ENCODE measurements at regions not wholly inside any gene's neighbourhood (a gene's known extent, or its start where the extent isn't known, plus 50 kb on each side); places are given as distances from the start of the nearest gene placed in this dataset.

DNA sequence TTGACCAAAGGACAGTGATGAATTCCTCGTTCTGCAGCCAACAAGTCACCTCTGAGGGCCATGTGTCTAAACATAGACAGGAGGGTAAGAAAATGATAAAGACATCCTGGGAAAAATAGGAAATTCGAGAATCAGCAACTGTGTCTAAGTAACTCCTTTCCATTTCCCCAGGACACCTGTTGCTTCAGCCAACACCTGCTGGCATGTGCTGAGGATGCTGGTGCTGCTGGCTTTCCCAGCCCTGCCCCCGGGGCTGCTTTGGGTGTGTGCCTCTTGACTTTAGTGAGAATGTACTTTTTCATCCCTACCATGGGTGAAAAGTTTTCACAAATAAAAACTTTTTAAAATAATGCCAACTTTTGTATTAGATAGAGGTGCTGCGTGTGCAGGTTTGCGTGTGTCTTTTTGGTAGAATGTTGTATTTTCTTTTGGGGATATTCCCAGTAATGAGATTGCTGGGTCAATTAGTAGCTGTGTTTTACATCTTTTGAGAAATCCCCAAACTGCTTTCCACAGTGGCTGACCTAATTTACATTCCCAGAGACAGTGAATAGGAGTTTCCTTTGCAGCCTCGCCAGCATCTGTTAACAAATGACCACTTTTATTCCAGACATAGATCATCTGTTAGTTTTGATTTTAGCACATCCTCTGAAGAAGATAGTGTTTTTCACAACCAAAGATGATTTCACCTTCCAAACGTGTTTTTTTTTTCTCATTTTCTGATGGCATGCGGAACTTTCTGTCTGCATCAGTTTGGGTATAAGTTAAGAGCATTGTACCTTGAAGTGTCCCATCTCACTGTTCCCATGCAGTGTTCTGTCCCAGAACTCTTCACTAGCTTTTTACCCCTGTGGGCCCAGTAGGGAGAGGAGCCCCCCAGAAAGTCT lies 104.2 kb upstream of the ACBD5 start:
- Histone ChIP-seq H3K4me1 (ENCODE audit: control insufficient read depth, insufficient read depth, low read length) (no peaks in the 10 kb centered on the region), H3K9ac (ENCODE audit: low read depth, low read length) (no peak overlapping the region), H2BK15ac (ENCODE audit: low read depth, low read length) (no peak overlapping the region), H4K8ac (ENCODE audit: low read depth in 2 of 2, low read length in 2 of 2) (no peak overlapping the region), H3K18ac (ENCODE audit: low read depth, low read length) (no peak overlapping the region), H3K4me2 (ENCODE audit: low read depth, low read length) (no peak overlapping the region), H3K14ac (replicated peaks; ENCODE audit: low read depth, low read length) (no peak overlapping the region), H3K4ac (ENCODE audit: low read depth, low read length) (no peak overlapping the region), H3K9me1 (ENCODE audit: insufficient read depth, low read length) (no peaks in the 10 kb centered on the region), H3K27me3 (ENCODE audit: control insufficient read depth, insufficient read depth, low read length) (peaks cover 4% of the 10 kb centered on the region), H3K4me3 (ENCODE audit: insufficient read depth, low read depth, low read length) (no peak overlapping the region), H2AK9ac (replicated peaks; ENCODE audit: low read depth, low read length, poor library complexity) (no peak overlapping the region), H3K56ac (ENCODE audit: extremely low read depth, insufficient read depth, low read length) (no peak overlapping the region), H3K36me3 (ENCODE audit: control insufficient read depth, insufficient read depth, low read length) (no peaks in the 10 kb centered on the region), H2AK5ac (ENCODE audit: low read depth, low read length) (no peak overlapping the region), H3K27ac (ENCODE audit: insufficient read depth, low read length) (no peak overlapping the region), H4K20me1 (ENCODE audit: insufficient read depth, low read length) (no peaks in the 10 kb centered on the region), H3K23ac (ENCODE audit: low read depth, low read length) (no peak overlapping the region), H2BK20ac (ENCODE audit: low read depth, low read length) (no peak overlapping the region), H2BK5ac (ENCODE audit: low read depth, low read length, poor library complexity, severe bottlenecking) (no peak overlapping the region), H4K91ac (ENCODE audit: insufficient read depth, low read depth, low read length) (no peak overlapping the region), H3K9me3 (ENCODE audit: control insufficient read depth, insufficient read depth, low read length) (no peaks in the 10 kb centered on the region), H3K79me1 (ENCODE audit: low read depth in 1 of 2, low read length in 2 of 2) (no peaks in the 10 kb centered on the region), H2AFZ (replicated peaks; ENCODE audit: low read length, poor library complexity) (no peak overlapping the region), H2BK120ac (ENCODE audit: low read depth, low read length) (no peak overlapping the region), H4K5ac (ENCODE audit: low read depth, low read length) (no peak overlapping the region)
- ATAC-seq (ENCODE audit: low read depth) (no peak), DNase-seq (no peak)
- dilution Hi-C loops (cut with HindIII; ENCODE audit: low sequenced_read_pairs, unreplicated experiment) (no loop called here), intact Hi-C loops (cut with micrococcal nuclease) (no loop called here), in situ Hi-C loops (cut with MboI; ENCODE audit: low sequenced_read_pairs) (no loop called here)
- BruUV-seq (replicated peaks) = no TSS peak
- ChIA-PET POLR2A (ENCODE audit: unreplicated experiment) (no interaction called here), CTCF (no interaction called here)
- TF ChIP-seq CEBPB (IDR thresholded peaks at IDR 0.05; ENCODE audit: low read depth, low read length) (no peak), BHLHE40 (IDR thresholded peaks at IDR 0.05; ENCODE audit: low read depth, low read length) (no peak), FOS (IDR thresholded peaks at IDR 0.05; ENCODE audit: low read depth, low read length) (no peak), MAFK (IDR thresholded peaks at IDR 0.05; ENCODE audit: low read depth, low read length) (no peak), MAZ (IDR thresholded peaks at IDR 0.05; ENCODE audit: borderline replicate concordance, low read depth, low read length) (no peak), RFX5 (IDR thresholded peaks at IDR 0.05; ENCODE audit: low read depth, low read length) (no peak), POLR2A (IDR thresholded peaks at IDR 0.05; ENCODE audit: low read depth, low read length) (no peak), NFE2L2 (IDR thresholded peaks at IDR 0.05; ENCODE audit: low read depth, low read length) (no peak), SMC3 (IDR thresholded peaks at IDR 0.05; ENCODE audit: low read depth, low read length) (no peak), RCOR1 (IDR thresholded peaks at IDR 0.05; ENCODE audit: insufficient replicate concordance, low read length) (no peak), RAD21 (IDR thresholded peaks at IDR 0.05; ENCODE audit: low read length) (no peak), MXI1 (IDR thresholded peaks at IDR 0.05; ENCODE audit: borderline replicate concordance, low read depth, low read length) (no peak)
- TF ChIP-seq, protein P1, sequence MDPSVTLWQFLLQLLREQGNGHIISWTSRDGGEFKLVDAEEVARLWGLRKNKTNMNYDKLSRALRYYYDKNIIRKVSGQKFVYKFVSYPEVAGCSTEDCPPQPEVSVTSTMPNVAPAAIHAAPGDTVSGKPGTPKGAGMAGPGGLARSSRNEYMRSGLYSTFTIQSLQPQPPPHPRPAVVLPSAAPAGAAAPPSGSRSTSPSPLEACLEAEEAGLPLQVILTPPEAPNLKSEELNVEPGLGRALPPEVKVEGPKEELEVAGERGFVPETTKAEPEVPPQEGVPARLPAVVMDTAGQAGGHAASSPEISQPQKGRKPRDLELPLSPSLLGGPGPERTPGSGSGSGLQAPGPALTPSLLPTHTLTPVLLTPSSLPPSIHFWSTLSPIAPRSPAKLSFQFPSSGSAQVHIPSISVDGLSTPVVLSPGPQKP (IDR thresholded peaks at IDR 0.05; ENCODE audit: borderline replicate concordance, low read depth, low read length) = no peak
- TF ChIP-seq, protein P2, sequence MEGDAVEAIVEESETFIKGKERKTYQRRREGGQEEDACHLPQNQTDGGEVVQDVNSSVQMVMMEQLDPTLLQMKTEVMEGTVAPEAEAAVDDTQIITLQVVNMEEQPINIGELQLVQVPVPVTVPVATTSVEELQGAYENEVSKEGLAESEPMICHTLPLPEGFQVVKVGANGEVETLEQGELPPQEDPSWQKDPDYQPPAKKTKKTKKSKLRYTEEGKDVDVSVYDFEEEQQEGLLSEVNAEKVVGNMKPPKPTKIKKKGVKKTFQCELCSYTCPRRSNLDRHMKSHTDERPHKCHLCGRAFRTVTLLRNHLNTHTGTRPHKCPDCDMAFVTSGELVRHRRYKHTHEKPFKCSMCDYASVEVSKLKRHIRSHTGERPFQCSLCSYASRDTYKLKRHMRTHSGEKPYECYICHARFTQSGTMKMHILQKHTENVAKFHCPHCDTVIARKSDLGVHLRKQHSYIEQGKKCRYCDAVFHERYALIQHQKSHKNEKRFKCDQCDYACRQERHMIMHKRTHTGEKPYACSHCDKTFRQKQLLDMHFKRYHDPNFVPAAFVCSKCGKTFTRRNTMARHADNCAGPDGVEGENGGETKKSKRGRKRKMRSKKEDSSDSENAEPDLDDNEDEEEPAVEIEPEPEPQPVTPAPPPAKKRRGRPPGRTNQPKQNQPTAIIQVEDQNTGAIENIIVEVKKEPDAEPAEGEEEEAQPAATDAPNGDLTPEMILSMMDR (conservative IDR thresholded peaks at IDR 0.05; ENCODE audit: low read depth, low read length) = no peak
- TF ChIP-seq, protein P3, sequence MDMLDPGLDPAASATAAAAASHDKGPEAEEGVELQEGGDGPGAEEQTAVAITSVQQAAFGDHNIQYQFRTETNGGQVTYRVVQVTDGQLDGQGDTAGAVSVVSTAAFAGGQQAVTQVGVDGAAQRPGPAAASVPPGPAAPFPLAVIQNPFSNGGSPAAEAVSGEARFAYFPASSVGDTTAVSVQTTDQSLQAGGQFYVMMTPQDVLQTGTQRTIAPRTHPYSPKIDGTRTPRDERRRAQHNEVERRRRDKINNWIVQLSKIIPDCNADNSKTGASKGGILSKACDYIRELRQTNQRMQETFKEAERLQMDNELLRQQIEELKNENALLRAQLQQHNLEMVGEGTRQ (IDR thresholded peaks at IDR 0.05; ENCODE audit: low read depth, low read length) = no peak
- no CpG with 5 or more reads among the region's 8 CpGs for WGBS, 2 experiments (ENCODE audit: extremely low coverage in 2 of 2, insufficient read length in 1 of 2)
